Spleen (tissue), 11 donors: ENCODE measurements at regions not wholly inside any gene's neighbourhood (a gene's known extent, or its start where the extent isn't known, plus 50 kb on each side); places are given as distances from the start of the nearest gene placed in this dataset.

Experiments used
- DNase-seq: peaks from one replicate; pipeline ENCODE4 v3.0.0-alpha.2; 2020
- H3K27ac ChIP-seq, 8 donors: fragments of 200-600 bp; sonication (generic) in 7 of 8; 1 replicate in 4 of 8; 2 replicates in 4 of 8; pipeline versions ENCODE4 v1.5.0 to v1.8.0; 2016 to 2021; ENCODE audit warnings: inconsistent platforms in 4 of 8, mild to moderate bottlenecking in 4 of 8, moderate library complexity in 1 of 8
- H3K27me3 ChIP-seq, 7 donors: fragments of 200-600 bp; sonication (generic) in 6 of 7; replicated peaks in 1 of 7; 1 replicate in 4 of 7; 2 replicates in 3 of 7; pipeline versions ENCODE4 v1.5.0 to v1.8.0; 2016 to 2021; ENCODE audit warnings: inconsistent platforms in 3 of 7, mild to moderate bottlenecking in 1 of 7
- H3K36me3 ChIP-seq, 6 donors: fragments of 200-600 bp; sonication (generic) in 5 of 6; 1 replicate in 4 of 6; 2 replicates in 2 of 6; pipeline versions ENCODE4 v1.5.0 to v1.8.0; 2016 to 2021; ENCODE audit warnings: inconsistent platforms in 2 of 6
- H3K4me1 ChIP-seq, 6 donors: fragments of 200-600 bp; sonication (generic) in 5 of 6; 1 replicate in 3 of 6; 2 replicates in 3 of 6; pipeline versions ENCODE4 v1.5.0 to v1.8.0; 2016 to 2021; ENCODE audit warnings: inconsistent platforms in 3 of 6
- H3K4me3 ChIP-seq, 8 donors: fragments of 200-600 bp; sonication (generic) in 7 of 8; 1 replicate in 4 of 8; 2 replicates in 4 of 8; pipeline versions ENCODE4 v1.5.0 to v1.8.0; 2016 to 2021; ENCODE audit warnings: inconsistent platforms in 4 of 8, mild to moderate bottlenecking in 4 of 8, moderate library complexity in 2 of 8
- H3K9me3 ChIP-seq, 8 donors: fragments of 200-600 bp; sonication (generic) in 7 of 8; 1 replicate in 4 of 8; 2 replicates in 4 of 8; pipeline versions ENCODE4 v1.5.0 to v1.8.0; 2016 to 2021; ENCODE audit warnings: inconsistent platforms in 4 of 8
- POLR2A ChIP-seq, 3 donors: fragments of 450-650 bp; IDR thresholded peaks; one replicate each; pipeline ENCODE4 v1.5.1; 2017; ENCODE audit warnings: antibody characterized with exemption in 3 of 3, mild to moderate bottlenecking in 1 of 3
- POLR2AphosphoS5 ChIP-seq, 3 donors: sonication (generic); formaldehyde crosslinking; IDR thresholded peaks; one replicate each; pipeline ENCODE4 v1.5.1; 2017; ENCODE audit warnings: antibody characterized with exemption in 3 of 3
- WGBS, 5 donors: extraction: QIAGEN DNeasy Blood & Tissue Kit in 3 of 5; methylation state at CpG; one replicate each; pipeline versions ENCODE4 v1.1.5 to v1.1.7; 2013 to 2018; 5-methylcytosine and 5-hydroxymethylcytosine counted together
- intact Hi-C: fragments of 100-400 bp; cut with DNase I; formaldehyde crosslinking; loops from one replicate; pipeline ENCODE4 v1.15.0; 2023; ENCODE audit warnings: low total_unique reads
- TF ChIP-seq, protein P1 (sequence below), 11 experiments: fragments of 200-600 bp in 7 of 11; fragments of 450-650 bp in 4 of 11; sonication (generic) in 4 of 11; IDR thresholded peaks in 8 of 11; conservative IDR thresholded peaks in 3 of 11; 1 replicate in 7 of 11; 2 replicates in 4 of 11; pipeline versions ENCODE4 v1.4.0 to v1.8.0; 2016 to 2021; ENCODE audit warnings: antibody characterized with exemption in 11 of 11, inconsistent platforms in 4 of 11, mild to moderate bottlenecking in 1 of 11
- donor health status: healthy with polysubstance abuse.
- donor health status: DM: no; HTN: no; CAD: no; lungs with moderate emphysema.
- donor health status: DM: no; HTN: no; CAD: no.
- donor health status: Bipolar disorder and iron deficiency.
- donor health status: healthy.
- donor health status: DM: no; HTN: no; CAD: no.
- donor health status: DM: yes; HTN: yes; CAD: no.

- Histone ChIP-seq H3K4me1 (no peaks in the 10 kb centered on the region), H3K27me3 (no peaks in the 10 kb centered on the region), H3K36me3 (no peaks in the 10 kb centered on the region), H3K9me3 (peaks cover 0 to 11% (median 4%) of the 10 kb centered on the region in 8 donors), H3K4me3 (no peak overlapping the region), H3K27ac (no peak overlapping the region)
- TF ChIP-seq, protein P1, sequence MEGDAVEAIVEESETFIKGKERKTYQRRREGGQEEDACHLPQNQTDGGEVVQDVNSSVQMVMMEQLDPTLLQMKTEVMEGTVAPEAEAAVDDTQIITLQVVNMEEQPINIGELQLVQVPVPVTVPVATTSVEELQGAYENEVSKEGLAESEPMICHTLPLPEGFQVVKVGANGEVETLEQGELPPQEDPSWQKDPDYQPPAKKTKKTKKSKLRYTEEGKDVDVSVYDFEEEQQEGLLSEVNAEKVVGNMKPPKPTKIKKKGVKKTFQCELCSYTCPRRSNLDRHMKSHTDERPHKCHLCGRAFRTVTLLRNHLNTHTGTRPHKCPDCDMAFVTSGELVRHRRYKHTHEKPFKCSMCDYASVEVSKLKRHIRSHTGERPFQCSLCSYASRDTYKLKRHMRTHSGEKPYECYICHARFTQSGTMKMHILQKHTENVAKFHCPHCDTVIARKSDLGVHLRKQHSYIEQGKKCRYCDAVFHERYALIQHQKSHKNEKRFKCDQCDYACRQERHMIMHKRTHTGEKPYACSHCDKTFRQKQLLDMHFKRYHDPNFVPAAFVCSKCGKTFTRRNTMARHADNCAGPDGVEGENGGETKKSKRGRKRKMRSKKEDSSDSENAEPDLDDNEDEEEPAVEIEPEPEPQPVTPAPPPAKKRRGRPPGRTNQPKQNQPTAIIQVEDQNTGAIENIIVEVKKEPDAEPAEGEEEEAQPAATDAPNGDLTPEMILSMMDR (IDR thresholded peaks at IDR 0.05 in 8 of 11, conservative IDR thresholded peaks at IDR 0.05 in 3 of 11): no peak
- TF ChIP-seq POLR2A (IDR thresholded peaks at IDR 0.05) (no peak), POLR2AphosphoS5 (IDR thresholded peaks at IDR 0.05) (no peak)
- intact Hi-C loops: no loop called here
- DNase-seq: no peak
These were observed 306.7 kb upstream of the CDH18 start for GRCh38 chr5:20294696-20295095.

- no peaks in the 10 kb centered on the region for H3K36me3 ChIP-seq
- H3K27me3 ChIP-seq: no peaks in the 10 kb centered on the region
- TF ChIP-seq POLR2AphosphoS5 (IDR thresholded peaks at IDR 0.05): no peak
- TF ChIP-seq, protein P1 (IDR thresholded peaks at IDR 0.05 in 8 of 11, conservative IDR thresholded peaks at IDR 0.05 in 3 of 11): no peak
- no peak for TF ChIP-seq POLR2A (IDR thresholded peaks at IDR 0.05)
- intact Hi-C loops: no loop called here
- peaks cover 0 to 9% (median 0%) of the 10 kb centered on the region in 8 donors for H3K9me3 ChIP-seq
- 68 to 86% (median 78%) methylated on average over 3 of the region's 3 CpGs for WGBS, 5 donors
- H3K4me3 ChIP-seq: no peak overlapping the region
- no peak overlapping the region for H3K27ac ChIP-seq
- no peaks in the 10 kb centered on the region for H3K4me1 ChIP-seq
- no peak for DNase-seq
These were observed 303.8 kb upstream of the CDH18 start for GRCh38 chr5:20291766-20292165.

- Histone ChIP-seq H3K4me1 (no peaks in the 10 kb centered on the region), H3K4me3 (no peak overlapping the region), H3K9me3 (peaks cover 0 to 5% (median 0%) of the 10 kb centered on the region in 8 donors), H3K27me3 (no peaks in the 10 kb centered on the region), H3K27ac (no peak overlapping the region), H3K36me3 (no peaks in the 10 kb centered on the region)
- no peak for DNase-seq
- 69 to 85% (median 78%) methylated on average over 4 of the region's 4 CpGs for WGBS, 5 donors
- TF ChIP-seq POLR2A (IDR thresholded peaks at IDR 0.05) (no peak), POLR2AphosphoS5 (IDR thresholded peaks at IDR 0.05) (no peak)
- TF ChIP-seq, protein P1 (IDR thresholded peaks at IDR 0.05 in 8 of 11, conservative IDR thresholded peaks at IDR 0.05 in 3 of 11): no peak
- intact Hi-C loops: no loop called here
These were observed 299.6 kb upstream of the CDH18 start for GRCh38 chr5:20287640-20288039.

GRCh38 chr5:20286512-20286911 is 298.5 kb upstream of the CDH18 start:
- no peak for DNase-seq
- Histone ChIP-seq H3K27me3 (no peaks in the 10 kb centered on the region), H3K9me3 (peaks cover 0 to 5% (median 0%) of the 10 kb centered on the region in 8 donors), H3K4me1 (no peaks in the 10 kb centered on the region), H3K36me3 (no peaks in the 10 kb centered on the region), H3K27ac (no peak overlapping the region), H3K4me3 (no peak overlapping the region)
- intact Hi-C loops: no loop called here
- no peak for TF ChIP-seq POLR2A (IDR thresholded peaks at IDR 0.05)
- TF ChIP-seq POLR2AphosphoS5 (IDR thresholded peaks at IDR 0.05): no peak
- TF ChIP-seq, protein P1 (IDR thresholded peaks at IDR 0.05 in 8 of 11, conservative IDR thresholded peaks at IDR 0.05 in 3 of 11): no peak
